DOHH2 (cell line): ENCODE measurements at regions not wholly inside any gene's neighbourhood (a gene's known extent, or its start where the extent isn't known, plus 50 kb on each side); places are given as distances from the start of the nearest gene placed in this dataset.

Source experiments
- EZH2phosphoT487 ChIP-seq: fragments of 200-600 bp; sonication (generic); IDR thresholded peaks from 2 replicates; pipeline ENCODE4 v1.6.1; 2017; ENCODE audit warnings: borderline replicate concordance, mild to moderate bottlenecking, antibody characterized with exemption, low read length, moderate library complexity, mixed read lengths
- TF ChIP-seq, protein P1 (sequence below): fragments of 200-600 bp; sonication (generic); IDR thresholded peaks from one replicate; pipeline ENCODE4 v1.5.1; 2014; ENCODE audit warnings: antibody characterized with exemption, mild to moderate bottlenecking, low read depth, low read length; ENCODE audit not compliant: poor library complexity, severe bottlenecking

DNA sequence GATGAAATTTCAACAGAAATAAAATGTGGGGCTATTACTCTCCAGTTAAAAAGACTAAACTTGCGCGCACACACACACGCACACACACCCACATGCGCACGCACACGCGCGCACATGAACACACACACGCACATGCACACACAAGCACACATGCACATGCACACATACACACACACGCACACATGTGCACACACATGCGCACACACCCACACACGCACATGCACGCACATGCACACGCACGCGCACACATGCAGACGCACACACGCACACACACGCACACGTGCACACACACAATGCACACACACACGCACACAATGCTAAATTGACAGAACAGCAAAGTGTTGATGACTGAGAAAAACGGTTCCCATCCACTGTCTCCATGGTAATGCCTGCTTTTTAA is 754.1 kb downstream of the CBLN4 start:
- TF ChIP-seq EZH2phosphoT487: no peak
- TF ChIP-seq, protein P1, sequence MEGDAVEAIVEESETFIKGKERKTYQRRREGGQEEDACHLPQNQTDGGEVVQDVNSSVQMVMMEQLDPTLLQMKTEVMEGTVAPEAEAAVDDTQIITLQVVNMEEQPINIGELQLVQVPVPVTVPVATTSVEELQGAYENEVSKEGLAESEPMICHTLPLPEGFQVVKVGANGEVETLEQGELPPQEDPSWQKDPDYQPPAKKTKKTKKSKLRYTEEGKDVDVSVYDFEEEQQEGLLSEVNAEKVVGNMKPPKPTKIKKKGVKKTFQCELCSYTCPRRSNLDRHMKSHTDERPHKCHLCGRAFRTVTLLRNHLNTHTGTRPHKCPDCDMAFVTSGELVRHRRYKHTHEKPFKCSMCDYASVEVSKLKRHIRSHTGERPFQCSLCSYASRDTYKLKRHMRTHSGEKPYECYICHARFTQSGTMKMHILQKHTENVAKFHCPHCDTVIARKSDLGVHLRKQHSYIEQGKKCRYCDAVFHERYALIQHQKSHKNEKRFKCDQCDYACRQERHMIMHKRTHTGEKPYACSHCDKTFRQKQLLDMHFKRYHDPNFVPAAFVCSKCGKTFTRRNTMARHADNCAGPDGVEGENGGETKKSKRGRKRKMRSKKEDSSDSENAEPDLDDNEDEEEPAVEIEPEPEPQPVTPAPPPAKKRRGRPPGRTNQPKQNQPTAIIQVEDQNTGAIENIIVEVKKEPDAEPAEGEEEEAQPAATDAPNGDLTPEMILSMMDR: no peak
